Colonic mucosa (tissue), 4 donors: ENCODE measurements at regions not wholly inside any gene's neighbourhood (a gene's known extent, or its start where the extent isn't known, plus 50 kb on each side); places are given as distances from the start of the nearest gene placed in this dataset.

Experiments
- DNase-seq: peaks from one replicate; pipeline ENCODE4 v3.0.0-alpha.2; 2020
- H3K27ac ChIP-seq: fragments of 200-600 bp; one replicate; pipeline ENCODE4 v1.8.0; 2021
- H3K27me3 ChIP-seq: fragments of 200-600 bp; one replicate; pipeline ENCODE4 v1.8.0; 2021
- H3K36me3 ChIP-seq: fragments of 200-600 bp; one replicate; pipeline ENCODE4 v1.8.0; 2021
- H3K4me1 ChIP-seq: fragments of 200-600 bp; one replicate; pipeline ENCODE4 v1.8.0; 2021; ENCODE audit warnings: mild to moderate bottlenecking
- H3K4me3 ChIP-seq: fragments of 200-600 bp; one replicate; pipeline ENCODE4 v1.8.0; 2021
- H3K9ac ChIP-seq, 2 donors: one replicate each; pipeline ENCODE4 v1.7.0; 2013; ENCODE audit warnings: control low read depth in 2 of 2, low read depth in 2 of 2, low read length in 2 of 2
- H3K9me3 ChIP-seq: fragments of 200-600 bp; one replicate; pipeline ENCODE4 v1.8.0; 2021
- CTCF ChIP-seq: fragments of 200-600 bp; IDR thresholded peaks from one replicate; pipeline ENCODE4 v1.8.0; 2022; ENCODE audit warnings: antibody characterized with exemption, mild to moderate bottlenecking
- intact Hi-C: fragments of 100-400 bp; cut with DNase I; formaldehyde crosslinking; loops from one replicate; pipeline ENCODE4 v1.14.1; 2022
- donor health status: healthy.
- donor health status: DM: no; HTN: no; CAD: no.
- donor health status: DM: no; HTN: no; CAD: no.

DNA sequence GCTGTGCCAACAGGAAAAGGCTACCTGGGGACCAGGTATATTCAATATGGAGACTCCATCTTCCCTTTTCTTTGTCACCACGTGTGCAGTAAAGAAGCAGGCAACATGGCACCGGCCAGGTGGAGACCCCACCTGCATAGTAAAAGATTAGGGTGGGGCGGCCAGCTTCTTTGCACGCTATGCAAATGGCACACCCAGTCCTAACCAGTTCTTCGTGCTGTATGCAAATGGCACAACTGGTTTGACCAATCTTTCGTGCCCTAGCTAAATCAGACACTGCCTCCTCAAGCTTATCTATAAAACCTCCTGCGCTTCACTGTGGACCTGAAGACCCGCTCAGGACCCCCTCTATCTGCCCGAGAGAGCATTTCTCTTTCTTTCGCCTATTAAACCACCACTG is 88.8 kb upstream of the EZR start:
- Histone ChIP-seq H3K4me1 (no peaks in the 10 kb centered on the region), H3K9ac (no peak overlapping the region), H3K36me3 (no peaks in the 10 kb centered on the region), H3K4me3 (no peak overlapping the region), H3K9me3 (no peaks in the 10 kb centered on the region), H3K27me3 (no peaks in the 10 kb centered on the region), H3K27ac (no peak overlapping the region)
- no peak for TF ChIP-seq CTCF
- DNase-seq, result peak; percentile 37
- intact Hi-C loops, result no loop called here

DNA sequence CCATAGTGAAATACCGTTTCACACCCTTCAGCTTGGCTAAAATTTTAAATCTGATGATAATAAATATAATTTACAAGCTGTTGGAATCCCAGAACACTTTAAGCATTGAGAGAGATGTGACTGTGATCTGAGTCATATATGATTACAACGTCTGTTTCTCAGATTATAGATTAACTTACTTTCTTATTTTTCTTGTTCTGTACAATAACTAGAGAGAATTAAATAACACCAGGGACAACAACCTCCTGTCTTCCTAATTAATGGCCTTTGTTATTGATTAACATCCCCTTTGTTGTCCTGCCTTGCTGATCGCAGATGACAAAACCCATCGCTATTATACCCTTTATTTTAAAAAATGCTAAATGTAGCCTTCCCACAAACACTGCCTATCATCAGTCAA is 87.8 kb upstream of the EZR start:
- H3K4me3 ChIP-seq, result no peak overlapping the region
- H3K9me3 ChIP-seq, result no peaks in the 10 kb centered on the region
- DNase-seq, result no peak
- no peak for TF ChIP-seq CTCF
- no peaks in the 10 kb centered on the region for H3K27me3 ChIP-seq
- intact Hi-C loops, result no loop called here
- H3K9ac ChIP-seq, result no peak overlapping the region
- H3K4me1 ChIP-seq, result no peaks in the 10 kb centered on the region
- H3K36me3 ChIP-seq, result no peaks in the 10 kb centered on the region
- no peak overlapping the region for H3K27ac ChIP-seq

DNA sequence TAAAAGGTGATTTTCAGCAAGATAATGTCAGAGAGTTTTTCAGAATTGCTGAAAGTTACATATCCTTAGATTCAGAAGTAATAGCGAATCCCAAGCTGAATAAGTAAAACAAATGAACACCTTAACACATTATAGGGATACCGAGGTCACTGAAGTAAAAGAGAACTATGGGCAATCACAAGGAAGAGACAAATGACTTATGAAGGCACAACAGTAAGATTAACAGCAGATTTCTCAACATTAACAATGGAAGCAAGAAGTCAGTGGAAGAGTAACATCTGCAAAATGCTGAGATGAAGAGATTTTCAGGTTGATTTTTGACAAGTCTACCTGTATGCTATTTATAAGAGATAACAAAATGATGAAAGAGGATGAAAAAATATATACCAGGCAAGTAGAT is 86.1 kb upstream of the EZR start:
- no peak for DNase-seq
- Histone ChIP-seq H3K27me3 (no peaks in the 10 kb centered on the region), H3K9ac (no peak overlapping the region), H3K9me3 (no peaks in the 10 kb centered on the region), H3K27ac (no peak overlapping the region), H3K4me3 (no peak overlapping the region), H3K4me1 (no peaks in the 10 kb centered on the region), H3K36me3 (no peaks in the 10 kb centered on the region)
- intact Hi-C loops, result no loop called here
- TF ChIP-seq CTCF, result no peak

DNA sequence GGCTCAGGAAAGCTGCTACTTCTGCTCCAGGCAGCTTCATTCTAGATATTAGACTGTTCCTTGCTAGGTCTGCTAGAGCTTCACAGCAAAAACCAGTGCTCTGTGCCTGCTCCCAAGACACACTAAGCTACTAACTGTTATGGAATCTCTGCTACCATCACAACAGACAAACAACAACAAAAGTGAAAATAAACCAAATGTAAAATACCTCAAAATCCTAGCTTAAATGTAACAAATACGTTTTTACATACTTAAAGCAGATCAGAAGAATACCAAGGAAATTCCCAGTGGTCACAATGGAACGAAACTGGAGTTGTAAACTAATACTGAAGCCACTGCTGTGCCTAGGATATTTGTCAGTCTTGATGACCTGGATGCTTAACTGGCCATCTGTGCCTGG is 84.6 kb upstream of the EZR start:
- no peak for DNase-seq
- no peaks in the 10 kb centered on the region for H3K36me3 ChIP-seq
- TF ChIP-seq CTCF, result no peak
- H3K9me3 ChIP-seq, result no peaks in the 10 kb centered on the region
- H3K4me1 ChIP-seq, result no peaks in the 10 kb centered on the region
- intact Hi-C loops, result no loop called here
- no peak overlapping the region for H3K9ac ChIP-seq
- no peak overlapping the region for H3K27ac ChIP-seq
- H3K4me3 ChIP-seq, result no peak overlapping the region
- H3K27me3 ChIP-seq, result no peaks in the 10 kb centered on the region

- TF ChIP-seq CTCF, result no peak
- Histone ChIP-seq H3K4me1 (no peaks in the 10 kb centered on the region), H3K9ac (no peak overlapping the region), H3K36me3 (no peaks in the 10 kb centered on the region), H3K9me3 (no peaks in the 10 kb centered on the region), H3K27me3 (no peaks in the 10 kb centered on the region), H3K27ac (no peak overlapping the region), H3K4me3 (no peak overlapping the region)
- intact Hi-C loops, result no loop called here
- DNase-seq, result no peak
Measured at GRCh38 chr6:158900663-158901312, 81.6 kb upstream of the EZR start.
